GM19324 (cell line): ENCODE measurements at regions not wholly inside any gene's neighbourhood (a gene's known extent, or its start where the extent isn't known, plus 50 kb on each side); places are given as distances from the start of the nearest gene placed in this dataset.
"Not testable (repeated sequence)": the region's sequence is repeated elsewhere in the genome, so short reads cannot be mapped to it uniquely, and the experiment has no call there.

ENCODE experiments used
- ATAC-seq: cut with Tn5 transposase; IDR thresholded peaks from one replicate; pipeline ENCODE4 v1.9.1; 2021; ENCODE audit warnings: mild to moderate bottlenecking, moderate library complexity; ENCODE audit not compliant: unreplicated experiment, low FRiP score

DNA sequence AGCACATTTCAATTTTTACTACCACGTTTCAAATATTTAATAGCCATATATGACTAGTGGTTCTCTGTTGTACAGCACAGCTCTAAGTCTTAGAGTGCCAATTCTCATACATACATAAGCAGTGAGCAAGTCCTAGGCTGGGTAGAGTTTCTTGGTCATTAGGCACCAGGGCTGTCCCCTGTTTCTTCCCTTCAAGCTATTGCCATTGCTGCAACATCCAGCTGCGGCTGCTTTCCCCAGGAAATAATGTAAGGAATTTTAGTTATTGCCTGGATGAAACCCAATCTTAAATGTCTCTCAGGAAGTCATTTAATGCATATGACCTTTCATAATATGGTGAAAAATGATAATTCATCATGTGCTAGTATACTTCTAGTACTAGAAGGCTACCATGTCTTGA lies 74.1 kb upstream of the PPP3CA start:
- no peak for ATAC-seq

DNA sequence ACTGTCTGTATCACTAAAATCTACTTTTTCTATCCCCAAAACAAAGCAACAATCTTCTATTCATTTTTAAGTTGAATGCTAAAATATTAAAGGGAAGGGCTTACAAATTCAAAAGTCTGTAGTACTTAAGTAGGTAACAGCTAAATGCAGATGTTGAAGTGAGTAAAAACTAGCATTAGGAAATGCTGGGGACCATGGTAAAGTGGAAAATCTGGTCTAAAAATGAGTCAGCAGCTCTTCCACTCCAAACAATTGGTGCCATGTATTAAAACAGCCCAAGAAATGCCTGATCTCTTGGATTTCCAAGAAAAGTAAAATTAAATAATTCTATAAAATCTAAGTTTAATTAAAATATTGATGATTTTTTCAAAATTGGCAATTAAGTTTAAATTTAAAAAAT lies 73.3 kb upstream of the PPP3CA start:
- no peak for ATAC-seq

DNA sequence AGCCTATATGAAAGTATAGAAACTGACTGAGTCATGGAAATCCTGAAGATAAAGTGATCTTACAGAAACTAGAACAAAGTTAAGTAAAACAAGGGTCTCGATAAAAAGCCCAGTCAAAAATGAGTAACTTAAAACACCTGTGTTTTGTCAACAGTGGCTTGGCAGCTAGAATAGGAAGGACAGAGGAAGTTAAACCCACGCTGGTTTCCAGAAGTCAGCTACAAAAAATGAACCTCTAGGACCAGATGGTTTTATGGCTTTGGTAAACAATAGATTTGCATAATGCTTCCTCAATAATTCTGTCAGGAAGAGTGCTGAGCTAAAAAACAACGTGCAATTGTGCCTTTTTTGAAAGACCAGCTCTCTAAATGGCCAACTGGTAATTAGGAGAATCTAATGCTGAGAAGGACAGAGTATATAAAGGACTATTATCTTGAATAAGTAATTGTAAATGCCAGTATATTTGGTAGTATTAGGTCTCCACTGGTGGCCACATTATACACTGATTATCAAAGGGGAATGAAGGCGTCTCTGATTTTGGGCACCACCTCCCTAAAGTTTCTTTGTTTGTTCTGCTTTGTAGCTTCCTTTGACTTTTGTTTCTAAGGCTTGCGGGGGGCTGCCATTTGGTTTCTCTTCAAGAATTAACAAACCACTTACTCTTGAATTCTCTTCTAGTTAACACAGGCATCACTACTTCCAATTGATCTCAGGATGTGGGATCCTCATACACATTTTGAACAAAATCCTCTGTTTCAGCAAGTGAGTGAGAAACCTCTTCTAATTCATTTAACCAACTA lies 72.2 kb upstream of the PPP3CA start:
- peak; percentile 85 for ATAC-seq

DNA sequence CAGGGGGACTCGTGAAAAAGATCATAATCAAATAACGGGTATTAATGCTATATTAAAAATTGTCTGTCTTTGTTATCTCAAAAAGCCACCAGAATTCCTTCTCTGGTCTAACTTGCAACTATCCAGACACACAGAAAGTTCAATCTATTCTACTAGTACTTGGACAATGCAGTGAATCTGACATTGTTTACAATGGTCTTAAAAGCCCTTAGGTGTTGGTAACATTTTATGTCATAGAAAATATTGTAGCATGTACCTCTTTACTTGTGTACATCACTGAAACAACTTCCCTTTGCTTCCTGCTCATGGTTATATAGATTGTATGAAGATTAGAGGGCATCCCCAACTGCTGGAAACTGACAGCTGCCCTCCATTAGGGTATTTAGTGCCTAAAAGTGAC lies 71.1 kb upstream of the PPP3CA start:
- ATAC-seq, result no peak

DNA sequence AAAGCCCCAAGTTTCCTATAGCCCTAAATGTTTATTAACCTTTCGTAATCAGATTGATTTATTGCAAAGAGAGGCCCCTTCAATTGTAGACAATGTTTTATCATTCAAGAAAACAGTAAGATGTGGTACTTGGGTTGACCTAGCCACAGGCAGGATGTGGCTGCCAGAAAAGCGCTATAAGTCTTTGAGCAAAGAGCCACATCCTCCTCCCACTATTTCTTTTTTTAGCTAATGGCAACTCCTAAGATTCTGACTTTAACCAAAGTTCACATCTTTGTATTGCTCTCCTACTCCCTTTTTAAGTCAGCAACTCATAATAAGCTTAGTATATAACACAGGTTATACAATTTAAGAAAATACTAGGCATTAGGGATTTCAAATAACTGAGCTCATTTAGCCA lies 70.7 kb upstream of the PPP3CA start:
- ATAC-seq, result peak; percentile 47

DNA sequence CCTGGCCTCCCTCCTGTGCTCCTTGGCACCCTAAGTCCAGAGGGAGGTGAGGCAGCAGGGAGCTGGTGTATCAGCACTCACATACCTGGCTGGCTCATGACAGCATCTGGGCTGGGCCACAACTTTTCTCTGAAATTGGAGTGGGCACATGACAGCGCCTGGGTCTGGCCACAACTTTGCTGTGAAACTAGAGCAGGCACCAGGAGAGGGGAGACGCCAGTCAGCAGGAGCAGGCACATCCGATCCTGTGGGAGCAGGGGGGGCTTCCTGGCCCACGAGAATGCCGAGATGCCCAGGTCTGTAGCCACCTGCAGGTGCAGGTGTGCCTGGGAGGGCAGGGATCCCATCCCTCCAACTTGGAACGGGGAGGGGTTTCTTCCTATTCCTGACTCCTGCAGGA lies 69.7 kb upstream of the PPP3CA start:
- no peak for ATAC-seq

DNA sequence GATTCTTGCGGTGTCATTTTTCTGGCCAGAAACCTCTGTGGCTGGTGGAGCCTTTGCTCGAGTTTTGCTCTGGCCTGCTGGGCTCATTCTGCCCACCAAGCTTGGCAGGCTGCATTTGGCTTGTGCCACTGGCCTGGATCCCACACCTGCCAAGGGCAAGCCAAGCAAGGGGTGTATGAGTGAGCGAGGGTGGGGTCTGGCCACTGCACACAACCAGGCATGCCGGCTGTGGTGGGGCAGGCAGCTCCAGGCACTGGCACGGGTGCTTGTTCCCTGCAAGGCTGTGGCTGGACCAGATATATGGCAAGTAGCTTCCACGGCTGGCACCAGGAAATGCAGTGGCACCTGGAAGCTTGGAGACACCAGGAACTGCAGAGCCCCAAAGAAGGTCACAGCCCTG lies 68.6 kb upstream of the PPP3CA start:
- ATAC-seq, result no peak

DNA sequence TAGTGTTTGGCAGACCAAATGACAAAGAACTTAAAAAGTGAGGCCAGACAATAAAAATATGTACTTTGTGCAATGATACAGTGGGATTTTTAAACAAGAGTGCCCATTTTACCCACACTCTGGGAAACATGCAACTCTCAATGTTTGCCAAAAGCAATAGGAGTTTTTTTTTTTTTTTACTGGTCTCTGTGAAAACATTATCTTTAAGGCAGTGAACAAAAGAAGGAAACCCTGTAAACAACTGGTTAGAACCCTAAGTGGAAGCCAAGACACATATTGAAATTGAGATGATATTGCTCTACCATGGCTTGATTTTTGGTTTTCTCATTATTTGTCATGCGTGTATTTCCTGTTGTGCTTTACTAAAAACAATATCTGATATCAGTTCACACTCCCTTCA lies 67.2 kb upstream of the PPP3CA start:
- no peak for ATAC-seq

DNA sequence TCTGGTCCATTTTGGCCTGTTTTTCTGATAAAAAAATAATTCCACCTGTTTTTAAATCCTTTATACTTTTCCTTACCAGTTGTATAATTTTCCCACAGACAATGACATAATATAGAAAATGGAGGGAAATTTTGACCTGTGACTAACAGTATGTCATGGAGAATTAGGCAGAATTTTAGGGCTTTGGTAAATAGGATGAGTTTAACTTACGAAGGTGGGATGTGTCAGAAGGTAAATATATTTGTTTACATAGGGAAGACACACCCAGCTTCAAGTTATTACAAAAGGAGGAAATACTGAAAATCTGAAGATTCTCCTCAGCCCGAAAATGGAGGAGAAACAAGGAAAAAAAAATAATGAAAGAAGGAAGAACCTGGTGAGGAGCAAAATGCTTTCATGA lies 64.6 kb upstream of the PPP3CA start:
- ATAC-seq, result no peak

DNA sequence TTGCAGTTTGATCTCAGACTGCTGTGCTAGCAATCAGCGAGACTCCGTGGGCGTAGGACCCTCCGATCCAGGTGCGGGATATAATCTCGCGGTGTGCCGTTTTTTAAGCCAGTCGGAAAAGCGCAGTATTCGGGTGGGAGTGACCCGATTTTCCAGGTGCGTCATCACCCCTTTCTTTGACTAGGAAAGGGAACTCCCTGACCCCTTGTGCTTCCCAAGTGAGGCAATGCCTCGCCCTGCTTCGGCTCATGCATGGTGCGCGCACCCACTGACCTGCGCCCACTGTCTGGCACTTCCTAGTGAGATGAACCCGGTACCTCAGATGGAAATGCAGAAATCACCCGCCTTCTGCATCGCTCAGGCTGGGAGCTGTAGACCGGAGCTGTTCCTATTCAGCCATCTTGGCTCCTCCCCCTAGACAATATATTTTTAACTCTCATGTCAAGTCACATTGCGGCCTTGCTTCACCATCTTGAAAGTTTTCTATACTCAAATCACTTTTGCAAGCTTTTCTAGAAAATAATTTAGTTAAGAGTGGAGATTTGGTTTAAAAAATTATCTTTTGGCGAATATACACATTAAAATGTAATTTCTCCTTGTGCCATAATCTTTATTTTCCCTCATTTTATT lies 64.1 kb upstream of the PPP3CA start:
- not testable (repeated sequence) for ATAC-seq

DNA sequence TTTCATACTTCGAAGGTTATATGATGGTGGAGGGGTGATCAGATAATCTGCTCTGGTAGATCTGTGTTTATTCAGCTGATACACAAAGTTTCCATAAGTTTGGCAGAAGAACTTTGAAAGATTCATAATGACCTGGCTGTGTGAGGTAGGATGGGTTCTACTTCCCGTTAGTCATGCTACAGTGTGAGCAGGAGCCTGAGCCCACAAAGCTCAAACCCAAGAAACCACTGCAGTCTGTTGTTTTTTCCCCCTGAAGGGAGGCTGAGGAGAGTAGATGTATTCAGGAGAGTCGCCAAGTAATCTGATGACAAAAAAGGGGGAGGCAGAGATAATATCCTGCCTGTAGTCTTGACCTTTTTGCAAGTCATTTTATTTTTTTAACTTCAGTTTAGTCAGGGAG lies 52.8 kb upstream of the PPP3CA start:
- ATAC-seq, result no peak

DNA sequence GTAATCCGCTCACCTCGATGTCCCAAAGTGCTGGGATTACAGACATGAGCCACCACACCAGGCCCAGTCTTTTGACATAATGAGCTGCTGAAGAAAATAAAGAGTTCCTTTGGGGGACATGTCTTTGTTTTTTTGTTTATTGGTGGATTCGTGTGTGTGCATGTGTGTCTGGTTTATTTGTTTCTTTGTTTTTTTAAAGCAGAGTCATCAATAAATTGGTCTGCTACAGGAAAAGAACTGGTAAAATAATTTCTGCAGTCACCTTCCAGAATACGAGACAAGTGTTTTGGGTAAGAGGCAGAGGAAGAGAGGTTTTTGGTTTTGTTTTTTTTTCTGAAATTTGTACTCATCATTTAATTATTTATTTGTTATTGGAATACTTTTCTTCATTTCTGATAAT lies 51.5 kb upstream of the PPP3CA start:
- ATAC-seq, result no peak
